NOMO-1 (cell line): ENCODE measurements at regions not wholly inside any gene's neighbourhood (a gene's known extent, or its start where the extent isn't known, plus 50 kb on each side); places are given as distances from the start of the nearest gene placed in this dataset.
"Not testable (repeated sequence)": the region's sequence is repeated elsewhere in the genome, so short reads cannot be mapped to it uniquely, and the experiment has no call there.

Experiments
- DNase-seq, 2 experiments: peaks; one replicate each; lab custom pipeline; 2025; ENCODE audit not compliant: unreplicated experiment in 2 of 2; lab: John Stamatoyannopoulos, UW

DNA sequence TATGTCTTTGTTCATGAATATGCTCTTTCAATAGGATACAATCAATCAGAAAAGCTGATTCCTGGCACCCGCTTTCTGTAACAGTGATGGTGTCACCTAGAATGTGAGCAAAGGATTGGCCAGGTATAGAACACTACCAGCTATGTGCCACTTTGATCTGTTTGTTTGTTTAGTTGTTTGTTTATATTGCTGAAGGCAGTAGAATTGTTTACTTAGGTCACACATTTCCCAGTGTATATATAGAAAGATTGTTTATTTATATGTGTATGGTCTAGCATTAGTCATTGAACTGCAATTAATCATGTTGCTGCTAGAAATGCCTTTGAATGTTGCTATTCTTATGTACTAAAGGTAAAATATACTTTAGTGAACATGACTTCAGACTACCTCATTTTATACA lies 1678.6 kb upstream of the CELF4 start:
- no peak for DNase-seq

DNA sequence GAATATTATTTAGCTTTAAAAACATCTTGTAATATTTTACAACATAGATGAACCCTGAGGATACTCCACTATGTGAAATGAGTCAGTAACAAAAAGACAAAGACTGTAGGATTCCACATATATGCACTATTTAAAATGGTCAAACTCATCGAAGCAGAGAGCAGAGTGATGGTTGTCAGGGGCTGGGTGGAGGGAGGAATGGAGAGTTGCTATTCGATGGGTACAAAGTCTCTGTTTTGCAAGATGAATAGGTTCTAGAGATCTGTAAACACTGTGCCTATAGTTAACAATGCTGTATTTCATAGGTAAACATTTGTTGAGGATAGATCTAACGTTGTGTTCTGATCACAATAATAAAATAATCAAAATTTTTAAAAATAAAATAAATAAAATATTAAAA lies 1675.9 kb upstream of the CELF4 start:
- no peak for DNase-seq

DNA sequence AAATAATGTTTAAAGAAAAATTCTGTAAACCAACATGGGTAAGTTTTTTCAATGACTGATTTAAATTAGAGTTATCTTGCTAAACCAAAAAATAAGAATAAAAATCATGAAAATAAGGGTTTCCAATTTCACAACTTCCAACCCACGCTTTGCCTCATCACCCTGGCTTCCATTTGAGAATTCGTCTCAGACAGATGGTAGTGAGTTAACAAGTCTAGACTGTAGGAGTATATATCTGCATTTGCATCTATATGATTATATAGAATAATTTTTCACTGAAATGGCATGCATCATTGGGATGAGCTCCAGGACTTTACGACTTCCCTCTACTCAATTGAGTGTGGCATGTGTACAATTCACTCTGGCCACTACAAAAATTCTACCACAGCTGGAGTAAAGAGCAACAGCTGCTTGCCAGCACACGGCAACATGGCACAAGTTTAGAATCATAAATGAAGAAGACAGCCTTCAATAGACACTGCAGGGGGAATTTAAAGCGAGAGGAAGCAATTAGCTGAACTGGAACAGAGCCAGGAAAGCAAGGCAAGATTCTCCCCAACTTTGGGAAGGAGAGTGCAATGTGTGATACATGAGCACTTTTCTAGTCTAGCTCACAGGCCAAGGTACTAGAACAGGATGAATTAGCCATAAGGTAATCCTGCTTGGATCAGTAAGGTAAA lies 1673.5 kb upstream of the CELF4 start:
- DNase-seq = no peak

DNA sequence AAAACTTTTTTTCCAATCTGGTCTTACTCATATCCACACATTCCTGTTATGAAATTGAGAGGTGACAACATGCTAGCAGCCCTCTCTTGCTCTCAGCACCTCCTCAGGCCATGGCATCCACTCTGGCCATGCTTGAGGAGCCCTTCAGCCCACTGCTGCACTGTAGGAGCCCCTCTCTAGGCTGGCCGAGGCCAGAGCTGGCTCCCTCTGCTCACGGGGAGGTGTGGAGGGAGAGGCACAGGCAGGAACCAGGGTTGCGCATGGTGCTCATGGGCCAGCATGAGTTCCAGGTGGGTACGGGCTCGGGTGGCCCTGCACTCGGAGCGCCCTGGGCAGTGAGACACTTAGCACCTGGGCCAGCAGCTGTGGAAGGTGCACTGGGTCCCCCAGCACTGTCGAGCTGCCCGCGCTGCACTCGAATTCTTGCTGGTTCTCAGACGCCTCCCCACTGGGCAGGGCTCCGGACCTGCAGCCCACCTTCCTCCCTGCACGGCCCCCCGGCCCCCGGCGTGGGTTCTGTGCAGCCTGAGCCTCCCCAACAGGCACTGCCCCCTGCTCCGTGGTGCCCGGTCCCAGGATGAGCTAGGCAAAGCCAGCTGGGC lies 1669.6 kb upstream of the CELF4 start:
- DNase-seq = no peak

DNA sequence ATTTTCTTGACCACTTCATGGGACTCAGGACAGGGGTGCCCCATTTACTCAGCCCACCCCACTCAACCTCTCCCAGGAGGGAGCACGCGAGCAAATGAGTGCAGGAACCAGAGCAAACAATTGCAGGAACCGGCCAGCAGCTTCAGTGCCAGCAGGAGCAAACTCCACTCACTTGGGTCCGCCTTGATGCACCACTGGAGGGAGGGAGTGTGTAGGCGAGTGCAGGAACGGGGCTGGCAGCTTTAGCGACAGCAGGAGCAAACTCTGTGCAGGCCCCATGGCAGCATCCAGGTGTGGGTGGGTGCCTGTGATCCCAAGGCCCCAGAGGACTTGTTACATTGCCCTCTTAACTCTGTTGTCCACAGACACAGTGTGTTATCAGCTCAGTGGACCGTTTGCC lies 1667.3 kb upstream of the CELF4 start:
- DNase-seq = no peak

DNA sequence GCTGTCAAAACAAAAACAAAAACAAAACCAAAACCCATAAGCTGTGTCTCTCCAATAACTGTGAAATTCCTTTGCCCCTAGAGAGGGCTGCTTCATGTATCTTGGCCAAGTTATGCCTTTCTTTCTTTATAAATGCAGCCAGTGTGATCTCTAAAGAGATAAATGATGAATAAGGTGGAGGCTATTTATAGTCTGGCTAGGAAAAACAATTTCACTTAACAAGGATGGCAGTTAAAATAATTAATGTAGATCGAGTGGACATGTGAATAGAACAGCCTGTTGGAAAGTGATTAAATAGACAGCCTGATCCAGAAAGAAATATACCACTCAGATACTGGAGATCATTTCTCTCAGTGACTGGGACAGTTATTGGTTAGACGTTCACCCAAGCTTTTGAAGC lies 1666.9 kb upstream of the CELF4 start:
- DNase-seq = no peak

DNA sequence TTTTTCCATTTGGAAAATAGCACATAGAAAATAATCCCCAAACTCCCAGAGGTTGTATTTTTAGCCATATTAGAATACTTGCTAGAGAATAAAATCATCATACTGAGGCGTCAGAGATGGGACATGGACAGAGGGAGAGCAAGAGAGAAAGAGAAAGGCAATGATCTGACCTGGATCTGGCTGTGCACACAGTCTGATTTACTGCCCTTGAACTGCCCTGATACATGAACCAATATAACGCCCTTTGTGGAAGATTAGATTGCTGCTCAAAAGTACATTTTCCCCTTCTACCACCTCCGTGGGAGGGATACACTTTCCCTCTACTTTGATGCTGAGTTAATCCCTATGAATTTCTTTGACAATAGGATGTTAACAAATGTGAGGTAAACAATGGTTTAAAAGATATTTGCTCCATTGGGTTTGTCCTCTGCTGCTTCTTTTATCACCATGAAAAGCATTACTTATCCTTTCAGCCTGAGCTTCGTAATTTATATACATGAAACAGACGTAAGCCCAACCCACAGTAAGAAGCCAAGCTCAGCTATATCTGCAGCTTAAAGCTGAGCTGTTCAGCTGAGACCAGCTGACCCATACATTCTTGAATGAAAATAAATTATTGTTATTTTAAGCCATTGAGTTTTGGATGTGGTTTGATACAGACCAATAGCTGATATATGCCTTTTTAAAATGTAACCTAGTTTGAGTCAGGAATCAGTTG lies 1664.6 kb upstream of the CELF4 start:
- no peak for DNase-seq

DNA sequence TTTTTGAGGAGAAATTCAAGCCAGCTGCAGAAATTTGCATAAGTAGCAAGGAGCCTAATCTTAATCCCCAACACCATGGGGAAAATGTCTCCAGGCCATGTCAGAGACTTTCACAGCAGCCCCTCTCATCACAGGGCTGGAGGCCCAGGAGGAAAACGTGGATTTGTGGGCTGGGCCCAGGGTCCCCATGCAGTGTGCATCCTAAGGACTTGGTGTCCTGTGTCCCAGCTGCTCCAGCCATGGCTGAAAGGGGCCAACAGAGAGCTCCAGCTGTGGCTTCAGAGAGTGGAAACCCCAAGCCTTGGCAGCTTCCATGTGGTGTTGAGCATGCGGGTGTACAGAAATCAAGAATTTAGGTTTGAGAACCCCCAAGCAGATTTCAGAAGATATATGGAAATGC lies 1662.2 kb upstream of the CELF4 start:
- DNase-seq = not testable (repeated sequence)

DNA sequence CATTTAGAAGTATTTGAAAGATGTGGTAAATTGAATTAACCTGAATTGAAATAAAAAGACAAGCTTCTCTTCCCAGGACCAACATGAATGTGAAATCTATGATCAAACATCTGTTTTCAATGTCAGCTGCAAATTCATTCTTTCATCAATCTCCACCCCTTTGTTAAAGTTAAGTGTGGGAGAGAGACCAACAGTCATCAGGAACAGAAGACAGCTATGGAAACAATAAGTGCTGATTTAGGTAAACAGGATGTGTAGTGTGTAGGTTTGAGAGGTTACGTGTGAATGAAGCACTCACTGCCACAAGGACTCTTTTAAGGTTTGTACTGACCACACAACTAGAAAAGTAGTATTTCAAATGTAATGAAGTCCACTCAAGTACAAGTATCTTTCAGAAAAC lies 1659.8 kb upstream of the CELF4 start:
- no peak for DNase-seq

DNA sequence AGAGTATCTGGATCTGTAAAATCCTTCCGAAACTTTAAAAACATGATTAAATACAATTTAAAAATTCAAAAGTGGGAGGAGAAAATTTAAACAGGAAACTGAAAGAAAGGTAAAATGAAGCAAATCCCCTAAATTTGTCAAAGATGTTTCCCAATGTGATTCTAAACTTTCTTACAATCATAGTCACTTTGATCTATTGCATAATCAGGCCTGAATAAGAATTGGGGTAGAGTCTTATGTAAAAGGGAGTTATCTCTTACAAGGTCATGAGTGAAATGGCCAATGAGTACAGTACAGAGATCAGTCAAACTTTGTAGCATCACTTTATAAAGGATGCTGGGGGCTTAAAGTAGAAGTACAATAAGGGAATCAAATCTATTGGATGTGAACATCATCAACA lies 1657.7 kb upstream of the CELF4 start:
- no peak for DNase-seq

DNA sequence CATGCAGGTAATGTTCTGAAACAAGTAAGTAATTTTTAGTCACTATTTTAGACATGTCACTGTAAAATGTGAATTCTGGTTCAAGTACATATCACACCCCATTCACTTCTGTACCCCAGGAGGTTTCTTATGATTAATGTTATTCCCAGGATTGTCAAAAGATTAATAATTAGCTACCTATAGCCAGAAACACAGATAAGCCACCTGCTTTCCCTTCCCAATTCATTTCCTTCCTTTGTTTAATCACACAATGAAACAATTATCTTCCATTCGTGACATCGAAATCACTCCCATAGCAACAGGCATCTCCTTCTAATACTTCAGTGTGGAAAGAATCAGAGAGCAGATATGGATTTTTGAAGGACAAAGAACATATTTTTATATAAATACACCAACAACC lies 1650.3 kb upstream of the CELF4 start:
- no peak for DNase-seq

DNA sequence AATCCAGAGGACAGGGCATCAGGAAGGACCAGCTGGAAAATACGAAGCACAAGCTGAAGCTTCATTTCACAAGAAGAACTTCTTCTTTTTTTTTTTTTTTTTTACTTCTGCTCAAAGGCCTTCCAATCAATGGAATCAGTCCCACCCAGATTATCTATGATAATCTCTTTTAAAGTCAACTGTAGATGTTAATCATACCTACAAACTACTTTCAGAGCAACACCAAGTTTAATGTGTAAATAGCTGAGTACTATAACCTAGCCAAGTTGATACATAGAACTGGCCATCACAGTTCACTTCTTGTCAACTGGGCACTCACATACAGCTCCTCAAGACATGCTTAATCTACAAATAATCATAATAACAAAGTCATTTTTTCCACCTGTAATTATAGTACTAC lies 1645.9 kb upstream of the CELF4 start:
- no peak for DNase-seq

DNA sequence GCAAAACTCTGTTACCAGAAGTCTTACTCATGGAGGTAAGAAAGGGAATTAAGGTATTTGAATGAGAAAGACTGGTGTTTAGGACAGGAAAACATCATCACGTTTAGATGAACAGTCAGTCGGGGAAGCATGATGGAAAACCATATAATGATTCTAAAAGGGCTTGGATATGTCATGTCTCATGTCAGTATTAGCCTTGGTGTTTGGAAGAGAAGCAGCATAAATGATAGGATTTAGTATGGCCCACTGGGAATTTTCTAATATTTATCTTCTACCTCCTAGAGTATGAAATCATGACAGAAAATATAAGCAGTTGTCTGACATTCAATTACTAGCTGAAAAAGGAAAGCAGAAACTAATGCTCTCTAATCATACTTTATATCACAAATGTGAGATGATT lies 1643.6 kb upstream of the CELF4 start:
- DNase-seq = no peak

DNA sequence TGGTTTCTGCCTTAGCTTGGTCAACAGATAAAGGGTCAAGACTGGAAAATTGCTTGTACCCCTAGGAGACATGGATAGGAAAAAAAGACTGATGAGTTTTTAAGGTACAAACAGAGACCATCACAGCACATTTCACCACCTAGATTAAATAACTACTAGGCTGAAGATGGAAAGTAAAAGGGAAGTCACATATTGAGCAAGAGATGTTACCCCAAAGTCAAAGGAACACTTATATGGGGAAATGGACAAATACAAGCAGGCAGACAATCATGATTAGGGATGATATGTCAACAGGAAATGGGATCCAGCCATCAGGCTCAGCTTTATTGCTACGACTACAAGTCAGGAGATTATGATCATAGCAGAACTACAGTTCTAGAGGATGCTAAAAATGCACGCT lies 1643.1 kb upstream of the CELF4 start:
- no peak for DNase-seq

DNA sequence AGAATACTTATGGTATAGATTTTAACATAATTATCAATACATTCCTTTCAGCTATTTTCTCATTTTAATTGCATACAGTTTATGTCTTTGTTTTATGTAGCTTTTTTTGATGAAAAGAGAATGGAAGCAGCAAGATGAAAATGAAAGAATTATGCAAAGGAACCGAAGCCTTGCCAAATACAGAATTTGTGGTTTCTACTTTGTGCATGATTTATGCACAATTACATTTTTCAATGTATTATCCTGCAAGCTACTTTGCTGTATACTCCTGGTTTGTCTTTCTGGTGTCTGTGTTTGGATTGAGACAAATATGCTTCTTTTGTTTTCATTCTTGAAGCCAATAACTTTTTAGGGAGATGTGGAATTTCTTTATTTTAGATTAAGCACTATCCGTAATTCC lies 1642.6 kb upstream of the CELF4 start:
- DNase-seq = no peak

DNA sequence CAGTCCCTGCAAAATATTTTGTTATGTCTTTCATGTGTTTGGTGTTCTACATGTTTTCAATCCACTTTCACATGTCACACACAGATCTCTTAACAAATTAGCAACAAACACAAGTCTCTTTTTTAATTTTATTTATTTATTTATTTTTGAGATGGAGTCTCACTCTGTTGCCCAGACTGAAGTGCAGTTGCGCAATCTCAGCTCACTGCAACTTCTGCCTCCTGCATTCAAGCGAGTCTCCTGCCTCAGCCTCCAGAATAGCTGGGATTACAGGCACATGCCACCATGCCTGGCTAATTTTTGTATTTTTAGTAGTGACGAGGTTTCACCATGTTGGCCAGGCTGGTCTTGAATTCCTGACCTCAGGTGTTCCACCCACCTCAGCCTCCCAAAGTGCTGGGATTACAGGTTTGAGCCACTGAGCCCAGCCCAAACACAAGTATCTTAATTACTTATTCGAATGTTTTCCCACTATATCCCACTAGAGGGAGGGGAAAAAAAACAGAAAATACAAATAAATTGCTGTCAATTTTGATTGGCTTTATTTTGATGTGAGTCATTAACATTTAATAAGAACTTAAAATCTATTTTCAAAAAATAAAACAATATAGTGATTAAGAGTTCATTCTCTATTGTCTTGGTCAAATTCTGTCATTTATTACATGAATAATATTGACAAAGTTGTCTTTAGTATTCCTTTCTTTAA lies 1641.0 kb upstream of the CELF4 start:
- not testable (repeated sequence) for DNase-seq

DNA sequence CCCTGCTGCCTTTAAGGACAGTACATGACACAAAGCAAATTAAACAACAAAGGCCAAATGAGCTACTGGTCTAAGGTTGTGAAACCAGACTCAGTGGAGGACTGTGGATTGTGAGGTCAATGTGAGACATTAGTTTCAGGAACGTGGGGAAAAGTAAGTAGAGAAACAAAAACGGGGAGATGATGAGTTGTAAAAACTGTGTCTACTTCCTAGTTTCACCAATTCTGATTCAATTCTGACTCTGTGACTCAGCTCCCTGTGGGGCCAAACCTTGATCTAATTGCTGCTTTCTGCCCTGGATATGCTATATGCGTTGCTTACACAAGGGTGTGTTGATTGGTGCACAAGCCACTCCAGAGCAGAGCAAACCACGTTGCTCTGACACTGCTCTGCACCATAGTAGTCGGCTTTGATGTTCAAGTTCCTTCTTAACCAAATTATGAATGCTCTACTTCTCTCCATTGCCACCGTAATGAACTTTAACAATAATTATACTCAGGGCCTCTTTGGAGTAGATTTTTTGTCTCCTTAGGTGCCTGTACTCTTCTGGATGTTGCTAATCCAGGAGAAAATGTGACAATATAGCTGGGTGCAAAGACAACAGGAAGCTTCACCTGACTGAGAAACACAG lies 1640.1 kb upstream of the CELF4 start:
- no peak for DNase-seq

DNA sequence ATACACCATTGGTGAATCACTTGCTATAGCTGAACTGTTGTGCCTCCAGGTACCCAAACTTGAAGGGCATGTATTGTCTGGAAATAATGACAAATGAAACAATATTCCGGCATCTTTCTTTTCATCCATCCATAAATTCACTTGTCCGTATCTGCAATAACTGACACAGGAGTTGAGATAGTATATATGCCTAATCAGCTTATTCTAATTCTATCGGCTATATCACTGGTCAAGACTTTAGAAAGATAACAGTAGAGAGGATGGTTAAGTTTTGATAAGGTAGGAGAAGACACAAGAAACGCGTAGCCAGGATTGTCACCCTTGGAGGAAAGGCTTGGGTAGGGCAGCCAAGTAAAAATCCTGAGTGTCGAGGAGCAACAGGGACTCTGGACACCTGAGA lies 1634.6 kb upstream of the CELF4 start:
- DNase-seq = no peak

DNA sequence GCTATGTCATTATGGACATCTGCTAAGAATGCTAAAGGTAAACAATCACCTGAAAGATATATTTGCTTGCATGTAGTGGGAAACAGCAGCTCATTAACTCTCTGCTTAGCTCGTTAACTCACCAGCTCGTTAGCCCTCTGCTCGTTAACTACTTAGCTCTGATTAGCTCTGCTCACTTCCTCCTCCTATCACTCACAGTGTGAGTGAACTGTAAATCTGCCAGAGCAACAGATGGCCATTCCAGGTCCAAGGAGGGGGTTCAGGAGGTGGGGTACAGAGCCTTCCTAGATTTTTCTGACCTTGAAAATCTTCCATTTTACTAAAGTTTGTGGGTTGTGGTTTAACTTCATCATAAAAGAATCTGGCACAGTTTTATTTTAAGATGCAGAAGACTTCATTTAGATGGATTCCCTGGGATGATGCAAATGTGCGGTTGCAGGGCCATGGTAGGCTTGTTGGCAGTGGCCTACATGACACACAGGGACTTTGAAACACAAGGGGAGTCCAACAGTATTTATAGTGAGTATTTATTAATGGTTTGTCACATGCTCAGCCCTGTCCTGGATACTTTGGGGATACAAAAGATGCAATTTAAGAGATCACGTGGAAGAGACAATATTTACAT lies 1633.7 kb upstream of the CELF4 start:
- DNase-seq = no peak

DNA sequence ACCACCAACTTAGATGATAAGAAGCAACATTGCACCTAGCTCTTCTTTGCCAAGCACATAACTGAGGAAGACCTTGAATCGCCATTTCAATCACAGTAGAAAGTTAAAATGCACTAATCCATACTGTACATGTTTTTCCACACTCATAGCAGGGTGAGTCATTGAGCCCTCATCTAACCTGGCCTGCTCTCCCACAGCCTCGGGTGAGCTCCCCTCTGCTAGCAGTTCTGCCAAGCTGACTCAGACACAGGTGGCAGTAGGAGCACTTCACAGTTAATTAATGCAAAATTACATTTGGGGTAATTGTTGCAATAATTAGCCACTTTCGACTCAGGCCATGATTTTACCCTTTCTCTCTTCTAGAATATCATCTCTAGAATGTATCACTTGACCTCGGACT lies 1632.8 kb upstream of the CELF4 start:
- DNase-seq = no peak

DNA sequence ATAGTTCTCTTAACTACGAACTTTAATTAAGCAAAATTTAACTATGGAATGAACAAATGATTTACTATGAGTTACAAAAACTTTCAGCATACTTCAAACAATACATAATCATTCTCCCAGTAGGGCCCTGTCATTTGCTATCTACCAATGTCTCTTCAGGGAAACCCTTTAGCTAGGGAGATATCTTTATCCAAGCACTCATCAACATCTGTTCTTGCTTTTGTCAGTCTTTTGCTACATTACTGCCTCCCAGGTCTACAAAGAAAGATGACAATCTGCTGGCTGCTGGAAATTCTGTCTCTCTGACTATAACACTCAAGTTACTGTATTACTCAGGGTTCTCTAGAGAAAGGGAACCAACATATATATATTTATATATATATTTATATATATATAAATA lies 1626.3 kb upstream of the CELF4 start:
- DNase-seq = no peak
